C4-2B (cell line): ENCODE measurements at regions not wholly inside any gene's neighbourhood (a gene's known extent, or its start where the extent isn't known, plus 50 kb on each side); places are given as distances from the start of the nearest gene placed in this dataset.

Experiments used
- ZFX ChIP-seq: fragments of 450-650 bp; IDR thresholded peaks from 2 replicates; pipeline ENCODE4 v1.6.1; 2017
- TF ChIP-seq, protein P1 (sequence below): fragments of 450-650 bp; conservative IDR thresholded peaks from 2 replicates; pipeline ENCODE4 v1.5.1; 2017; ENCODE audit warnings: mild to moderate bottlenecking

DNA sequence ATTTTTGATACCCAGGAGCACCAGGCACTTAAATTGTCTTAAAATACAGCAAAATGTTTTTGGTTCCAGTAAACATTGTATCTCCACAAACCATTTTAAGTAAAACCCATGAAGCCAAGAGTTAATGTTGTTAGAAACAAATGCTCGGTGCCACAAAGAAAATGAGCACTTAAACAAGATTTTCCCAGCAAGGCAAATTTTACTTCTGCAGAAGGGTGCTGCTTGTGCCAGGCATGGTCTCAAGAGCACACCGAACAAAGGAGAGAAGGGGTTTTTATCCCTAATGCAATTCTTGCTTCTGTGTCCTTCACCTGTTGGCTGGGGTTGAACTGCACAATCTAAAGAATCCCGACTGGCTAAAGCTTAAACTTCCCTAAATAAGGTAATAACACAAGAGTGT, 286.7 kb downstream of the ADCYAP1 start:
- TF ChIP-seq, protein P1, sequence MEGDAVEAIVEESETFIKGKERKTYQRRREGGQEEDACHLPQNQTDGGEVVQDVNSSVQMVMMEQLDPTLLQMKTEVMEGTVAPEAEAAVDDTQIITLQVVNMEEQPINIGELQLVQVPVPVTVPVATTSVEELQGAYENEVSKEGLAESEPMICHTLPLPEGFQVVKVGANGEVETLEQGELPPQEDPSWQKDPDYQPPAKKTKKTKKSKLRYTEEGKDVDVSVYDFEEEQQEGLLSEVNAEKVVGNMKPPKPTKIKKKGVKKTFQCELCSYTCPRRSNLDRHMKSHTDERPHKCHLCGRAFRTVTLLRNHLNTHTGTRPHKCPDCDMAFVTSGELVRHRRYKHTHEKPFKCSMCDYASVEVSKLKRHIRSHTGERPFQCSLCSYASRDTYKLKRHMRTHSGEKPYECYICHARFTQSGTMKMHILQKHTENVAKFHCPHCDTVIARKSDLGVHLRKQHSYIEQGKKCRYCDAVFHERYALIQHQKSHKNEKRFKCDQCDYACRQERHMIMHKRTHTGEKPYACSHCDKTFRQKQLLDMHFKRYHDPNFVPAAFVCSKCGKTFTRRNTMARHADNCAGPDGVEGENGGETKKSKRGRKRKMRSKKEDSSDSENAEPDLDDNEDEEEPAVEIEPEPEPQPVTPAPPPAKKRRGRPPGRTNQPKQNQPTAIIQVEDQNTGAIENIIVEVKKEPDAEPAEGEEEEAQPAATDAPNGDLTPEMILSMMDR = no peak
- TF ChIP-seq ZFX = no peak
